AG08395 (cell line): ENCODE measurements at regions not wholly inside any gene's neighbourhood (a gene's known extent, or its start where the extent isn't known, plus 50 kb on each side); places are given as distances from the start of the nearest gene placed in this dataset.

Experiments used
- DNase-seq: peaks from one replicate; pipeline ENCODE4 v3.0.0; 2012; ENCODE audit warnings: mixed read lengths, low spot score

GRCh38 chr5:93884254-93884653 lies 142.9 kb upstream of the POU5F2 start:
- no peak for DNase-seq

- no peak for DNase-seq
Observed at GRCh38 chr5:93883459-93883858, 142.1 kb upstream of the POU5F2 start.

GRCh38 chr5:93875693-93876092 lies 134.3 kb upstream of the POU5F2 start:
- DNase-seq: no peak

- no peak for DNase-seq
Observed at GRCh38 chr5:93874491-93874890, 133.1 kb upstream of the POU5F2 start.

GRCh38 chr5:93874080-93874479 lies 132.7 kb upstream of the POU5F2 start:
- DNase-seq: no peak

GRCh38 chr5:93873211-93873736 lies 131.9 kb upstream of the POU5F2 start:
- DNase-seq: no peak

GRCh38 chr5:93870649-93871048 lies 129.2 kb upstream of the POU5F2 start:
- DNase-seq: no peak

GRCh38 chr5:93868851-93869250 lies 127.5 kb upstream of the POU5F2 start:
- no peak for DNase-seq

GRCh38 chr5:93850311-93850710 lies 108.9 kb upstream of the POU5F2 start:
- DNase-seq: no peak

- no peak for DNase-seq
Observed at GRCh38 chr5:93845376-93845775, 104.0 kb upstream of the POU5F2 start.

GRCh38 chr5:93831449-93831848 lies 90.0 kb upstream of the POU5F2 start:
- peak; percentile 83 for DNase-seq

GRCh38 chr5:93830893-93831292 lies 89.5 kb upstream of the POU5F2 start:
- no peak for DNase-seq

- DNase-seq: no peak
Observed at GRCh38 chr5:93829346-93829745, 87.9 kb upstream of the POU5F2 start.

- no peak for DNase-seq
Observed at GRCh38 chr5:93821891-93822415, 80.6 kb upstream of the POU5F2 start.

GRCh38 chr5:93819668-93820067 lies 78.3 kb upstream of the POU5F2 start:
- no peak for DNase-seq

- DNase-seq: no peak
Observed at GRCh38 chr5:93810780-93811179, 69.4 kb upstream of the POU5F2 start.

- DNase-seq: no peak
Observed at GRCh38 chr5:93809430-93809829, 68.0 kb upstream of the POU5F2 start.

- no peak for DNase-seq
Observed at GRCh38 chr5:93807846-93808245, 66.4 kb upstream of the POU5F2 start.

GRCh38 chr5:93805616-93806379 lies 64.4 kb upstream of the POU5F2 start:
- DNase-seq: no peak

- peak; percentile 32 for DNase-seq
Observed at GRCh38 chr5:93800988-93801811, 59.8 kb upstream of the POU5F2 start.

- no peak for DNase-seq
Observed at GRCh38 chr5:93794954-93795353, 53.6 kb upstream of the POU5F2 start.

GRCh38 chr5:93793159-93793781 lies 51.9 kb upstream of the POU5F2 start:
- DNase-seq: no peak
